Breast epithelium (tissue), 3 donors: ENCODE measurements at regions not wholly inside any gene's neighbourhood (a gene's known extent, or its start where the extent isn't known, plus 50 kb on each side); places are given as distances from the start of the nearest gene placed in this dataset.

Experiments used
- POLR2AphosphoS5 ChIP-seq, 3 donors: sonication (generic); formaldehyde crosslinking; IDR thresholded peaks; one replicate each; pipeline ENCODE4 v1.6.1; 2017; ENCODE audit warnings: antibody characterized with exemption in 3 of 3
- TF ChIP-seq, protein P1 (sequence below), 3 donors: fragments of 450-650 bp; IDR thresholded peaks; one replicate each; pipeline ENCODE4 v1.5.1; 2016 to 2017; ENCODE audit warnings: antibody characterized with exemption in 3 of 3, mild to moderate bottlenecking in 3 of 3, moderate library complexity in 3 of 3

DNA sequence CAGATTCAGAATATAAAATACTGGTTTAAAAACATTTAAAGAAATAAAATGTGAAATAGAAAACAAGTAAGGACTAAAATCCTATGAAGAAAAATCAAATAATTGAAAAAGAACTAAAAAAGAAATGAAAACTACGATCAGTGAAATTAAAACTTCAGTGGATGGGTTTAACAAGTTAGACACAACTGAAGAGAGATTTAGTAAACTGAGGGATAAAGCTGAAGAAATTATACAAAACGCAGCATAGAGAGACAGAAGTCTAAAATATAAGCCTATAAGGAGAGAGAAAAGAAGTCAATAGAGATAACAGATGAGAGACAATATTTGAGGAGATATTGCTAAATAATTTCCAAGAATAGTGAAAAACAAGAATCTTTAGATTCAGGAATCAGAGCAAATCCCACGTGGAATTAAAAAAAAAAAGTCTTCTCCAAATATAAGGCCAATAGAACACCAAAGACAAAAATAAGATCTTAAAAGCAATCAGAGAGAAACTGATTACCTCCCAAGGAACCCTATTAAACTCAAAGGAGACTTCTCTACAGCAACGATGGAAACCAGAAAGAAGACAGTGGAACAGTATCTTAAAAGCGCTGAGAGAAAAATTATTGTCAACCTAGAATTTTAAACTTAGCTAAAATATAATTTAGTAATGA, 59.6 kb upstream of the ABL1 start:
- TF ChIP-seq, protein P1, sequence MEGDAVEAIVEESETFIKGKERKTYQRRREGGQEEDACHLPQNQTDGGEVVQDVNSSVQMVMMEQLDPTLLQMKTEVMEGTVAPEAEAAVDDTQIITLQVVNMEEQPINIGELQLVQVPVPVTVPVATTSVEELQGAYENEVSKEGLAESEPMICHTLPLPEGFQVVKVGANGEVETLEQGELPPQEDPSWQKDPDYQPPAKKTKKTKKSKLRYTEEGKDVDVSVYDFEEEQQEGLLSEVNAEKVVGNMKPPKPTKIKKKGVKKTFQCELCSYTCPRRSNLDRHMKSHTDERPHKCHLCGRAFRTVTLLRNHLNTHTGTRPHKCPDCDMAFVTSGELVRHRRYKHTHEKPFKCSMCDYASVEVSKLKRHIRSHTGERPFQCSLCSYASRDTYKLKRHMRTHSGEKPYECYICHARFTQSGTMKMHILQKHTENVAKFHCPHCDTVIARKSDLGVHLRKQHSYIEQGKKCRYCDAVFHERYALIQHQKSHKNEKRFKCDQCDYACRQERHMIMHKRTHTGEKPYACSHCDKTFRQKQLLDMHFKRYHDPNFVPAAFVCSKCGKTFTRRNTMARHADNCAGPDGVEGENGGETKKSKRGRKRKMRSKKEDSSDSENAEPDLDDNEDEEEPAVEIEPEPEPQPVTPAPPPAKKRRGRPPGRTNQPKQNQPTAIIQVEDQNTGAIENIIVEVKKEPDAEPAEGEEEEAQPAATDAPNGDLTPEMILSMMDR (IDR thresholded peaks at IDR 0.05), result no peak
- TF ChIP-seq POLR2AphosphoS5 (IDR thresholded peaks at IDR 0.05), result no peak
